SH-SY5Y (cell line): ENCODE measurements at regions not wholly inside any gene's neighbourhood (a gene's known extent, or its start where the extent isn't known, plus 50 kb on each side); places are given as distances from the start of the nearest gene placed in this dataset.

Experiments
- GATA2 ChIP-seq: IDR thresholded peaks from 2 replicates; pipeline ENCODE4 v1.6.1; 2011; ENCODE audit warnings: mild to moderate bottlenecking, low read depth, low read length
- GATA3 ChIP-seq: IDR thresholded peaks from 2 replicates; pipeline ENCODE4 v1.6.1; 2011; ENCODE audit warnings: low read depth, mild to moderate bottlenecking, low read length, moderate library complexity

- TF ChIP-seq GATA2 (no peak), GATA3 (no peak)
These were observed 1347.5 kb upstream of the ADGRB3 start for GRCh38 chr6:67287566-67287965.
